ENCODE measurements at regions not wholly inside any gene's neighbourhood (a gene's known extent, or its start where the extent isn't known, plus 50 kb on each side); places are given as distances from the start of the nearest gene placed in this dataset.

GRCh38 chr2:88253375-88253774, 83.2 kb downstream of the THNSL2 start:
- Histone ChIP-seq H4K20me1 (ENCODE audit: insufficient read depth) (no peaks in the 10 kb centered on the region), H3K4me3 (ENCODE audit: low read length) (no peak overlapping the region), H3K27me3 (ENCODE audit: insufficient read depth, low read depth, low read length) (no peaks in the 10 kb centered on the region), H3F3A (ENCODE audit: insufficient read depth, low read length, poor library complexity, severe bottlenecking) (no peaks in the 10 kb centered on the region), H3K4me2 (ENCODE audit: low read length) (no peak overlapping the region), H3K79me2 (replicated peaks; ENCODE audit: insufficient read depth, low read length) (no peaks in the 10 kb centered on the region), H3K27ac (ENCODE audit: low read length) (no peak overlapping the region), H3K9me2 (ENCODE audit: insufficient read depth, low read length) (no peaks in the 10 kb centered on the region), H2AFZ (ENCODE audit: low read depth, low read length) (no peak overlapping the region), H3K9me3 (ENCODE audit: low read length) (no peaks in the 10 kb centered on the region), H3K9ac (ENCODE audit: low read length) (no peak overlapping the region), H3K36me3 (ENCODE audit: insufficient read depth, low read length) (no peaks in the 10 kb centered on the region)
- no peak for TF ChIP-seq CTCF (IDR thresholded peaks at IDR 0.05; ENCODE audit: poor library complexity, severe bottlenecking)
- no peak for TF ChIP-seq SMC3 (conservative IDR thresholded peaks at IDR 0.05; ENCODE audit: poor library complexity)
- TF ChIP-seq RAD21 (conservative IDR thresholded peaks at IDR 0.05) = no peak
- TF ChIP-seq POLR2AphosphoS5 (IDR thresholded peaks at IDR 0.05) = no peak
- no peak for TF ChIP-seq TAF1 (IDR thresholded peaks at IDR 0.05; ENCODE audit: low read depth)
- no peak for TF ChIP-seq EZH2 (IDR thresholded peaks at IDR 0.05; ENCODE audit: borderline replicate concordance, insufficient read depth, low read length, poor library complexity, severe bottlenecking)

DNA sequence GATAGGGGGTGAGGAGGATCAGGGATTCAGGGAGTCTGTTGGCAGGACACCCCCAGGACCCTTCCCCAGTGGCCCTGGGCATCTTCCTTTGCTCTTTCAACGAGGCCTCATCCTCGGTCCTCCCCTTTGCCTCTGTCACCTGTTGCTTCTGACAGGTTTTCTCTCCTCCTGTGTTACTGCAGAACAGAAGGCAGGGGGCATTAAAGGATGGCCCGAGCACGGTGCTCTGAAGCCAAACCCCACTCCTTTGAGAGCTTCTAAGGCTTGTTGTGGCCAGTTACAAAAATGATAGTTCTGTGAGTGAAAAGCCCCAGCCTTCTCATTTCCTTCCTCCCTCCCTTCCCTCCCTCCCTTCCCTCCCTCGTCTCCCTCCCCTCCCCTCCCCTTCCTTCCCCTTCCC, 82.5 kb downstream of the THNSL2 start:
- H3K9me3 ChIP-seq (ENCODE audit: low read length) = no peaks in the 10 kb centered on the region
- no peak overlapping the region for H3K4me2 ChIP-seq (ENCODE audit: low read length)
- H3K27me3 ChIP-seq (ENCODE audit: insufficient read depth, low read depth, low read length) = no peaks in the 10 kb centered on the region
- TF ChIP-seq EP300 (conservative IDR thresholded peaks at IDR 0.05; ENCODE audit: poor library complexity, severe bottlenecking) = no peak
- H3K27ac ChIP-seq (ENCODE audit: low read length) = no peak overlapping the region
- H3F3A ChIP-seq (ENCODE audit: insufficient read depth, low read length, poor library complexity, severe bottlenecking) = no peaks in the 10 kb centered on the region
- H2AFZ ChIP-seq (ENCODE audit: low read depth, low read length) = no peak overlapping the region
- H3K79me2 ChIP-seq (replicated peaks; ENCODE audit: insufficient read depth, low read length) = no peaks in the 10 kb centered on the region
- H3K36me3 ChIP-seq (ENCODE audit: insufficient read depth, low read length) = no peaks in the 10 kb centered on the region
- H3K4me3 ChIP-seq (ENCODE audit: low read length) = no peak overlapping the region
- H3K9ac ChIP-seq (ENCODE audit: low read length) = no peak overlapping the region
- no peaks in the 10 kb centered on the region for H4K20me1 ChIP-seq (ENCODE audit: insufficient read depth)
- no peaks in the 10 kb centered on the region for H3K9me2 ChIP-seq (ENCODE audit: insufficient read depth, low read length)

DNA sequence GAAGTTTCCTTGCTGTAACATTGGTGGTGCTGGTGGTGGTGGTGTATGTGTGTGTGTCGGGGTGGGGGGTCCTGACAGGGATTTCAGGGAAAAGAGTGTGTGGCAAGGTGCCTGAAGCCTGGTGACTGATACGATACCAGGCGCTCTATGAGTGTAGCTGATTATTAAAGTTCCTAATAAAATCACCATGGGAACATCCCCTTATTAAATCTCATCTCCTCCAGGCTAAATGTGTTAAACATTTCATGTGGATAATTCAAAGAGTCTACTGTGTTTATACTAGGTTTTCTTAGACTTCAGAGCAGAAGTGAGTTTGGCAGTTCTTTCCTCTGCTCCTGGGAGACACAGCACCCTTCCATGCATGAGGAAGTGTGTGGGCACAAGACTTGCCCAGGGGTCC, 82.0 kb downstream of the THNSL2 start:
- no peaks in the 10 kb centered on the region for H3K27me3 ChIP-seq (ENCODE audit: insufficient read depth, low read depth, low read length)
- no peak overlapping the region for H3K9ac ChIP-seq (ENCODE audit: low read length)
- no peaks in the 10 kb centered on the region for H3K9me3 ChIP-seq (ENCODE audit: low read length)
- no peak overlapping the region for H3K4me3 ChIP-seq (ENCODE audit: low read length)
- H3K79me2 ChIP-seq (replicated peaks; ENCODE audit: insufficient read depth, low read length) = no peaks in the 10 kb centered on the region
- H3F3A ChIP-seq (ENCODE audit: insufficient read depth, low read length, poor library complexity, severe bottlenecking) = no peaks in the 10 kb centered on the region
- no peaks in the 10 kb centered on the region for H3K9me2 ChIP-seq (ENCODE audit: insufficient read depth, low read length)
- H4K20me1 ChIP-seq (ENCODE audit: insufficient read depth) = no peaks in the 10 kb centered on the region
- H3K4me2 ChIP-seq (ENCODE audit: low read length) = no peak overlapping the region
- H3K27ac ChIP-seq (ENCODE audit: low read length) = no peak overlapping the region
- H3K36me3 ChIP-seq (ENCODE audit: insufficient read depth, low read length) = no peaks in the 10 kb centered on the region
- no peak for TF ChIP-seq EZH2 (IDR thresholded peaks at IDR 0.05; ENCODE audit: borderline replicate concordance, insufficient read depth, low read length, poor library complexity, severe bottlenecking)
- no peak for TF ChIP-seq MXI1 (conservative IDR thresholded peaks at IDR 0.05; ENCODE audit: poor library complexity, severe bottlenecking)
- TF ChIP-seq RAD21 (conservative IDR thresholded peaks at IDR 0.05) = no peak
- no peak for TF ChIP-seq SMC3 (conservative IDR thresholded peaks at IDR 0.05; ENCODE audit: poor library complexity)
- no peak for TF ChIP-seq POLR2AphosphoS5 (IDR thresholded peaks at IDR 0.05)
- TF ChIP-seq TAF1 (IDR thresholded peaks at IDR 0.05; ENCODE audit: low read depth) = no peak
- TF ChIP-seq, protein P1, sequence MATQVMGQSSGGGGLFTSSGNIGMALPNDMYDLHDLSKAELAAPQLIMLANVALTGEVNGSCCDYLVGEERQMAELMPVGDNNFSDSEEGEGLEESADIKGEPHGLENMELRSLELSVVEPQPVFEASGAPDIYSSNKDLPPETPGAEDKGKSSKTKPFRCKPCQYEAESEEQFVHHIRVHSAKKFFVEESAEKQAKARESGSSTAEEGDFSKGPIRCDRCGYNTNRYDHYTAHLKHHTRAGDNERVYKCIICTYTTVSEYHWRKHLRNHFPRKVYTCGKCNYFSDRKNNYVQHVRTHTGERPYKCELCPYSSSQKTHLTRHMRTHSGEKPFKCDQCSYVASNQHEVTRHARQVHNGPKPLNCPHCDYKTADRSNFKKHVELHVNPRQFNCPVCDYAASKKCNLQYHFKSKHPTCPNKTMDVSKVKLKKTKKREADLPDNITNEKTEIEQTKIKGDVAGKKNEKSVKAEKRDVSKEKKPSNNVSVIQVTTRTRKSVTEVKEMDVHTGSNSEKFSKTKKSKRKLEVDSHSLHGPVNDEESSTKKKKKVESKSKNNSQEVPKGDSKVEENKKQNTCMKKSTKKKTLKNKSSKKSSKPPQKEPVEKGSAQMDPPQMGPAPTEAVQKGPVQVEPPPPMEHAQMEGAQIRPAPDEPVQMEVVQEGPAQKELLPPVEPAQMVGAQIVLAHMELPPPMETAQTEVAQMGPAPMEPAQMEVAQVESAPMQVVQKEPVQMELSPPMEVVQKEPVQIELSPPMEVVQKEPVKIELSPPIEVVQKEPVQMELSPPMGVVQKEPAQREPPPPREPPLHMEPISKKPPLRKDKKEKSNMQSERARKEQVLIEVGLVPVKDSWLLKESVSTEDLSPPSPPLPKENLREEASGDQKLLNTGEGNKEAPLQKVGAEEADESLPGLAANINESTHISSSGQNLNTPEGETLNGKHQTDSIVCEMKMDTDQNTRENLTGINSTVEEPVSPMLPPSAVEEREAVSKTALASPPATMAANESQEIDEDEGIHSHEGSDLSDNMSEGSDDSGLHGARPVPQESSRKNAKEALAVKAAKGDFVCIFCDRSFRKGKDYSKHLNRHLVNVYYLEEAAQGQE (IDR thresholded peaks at IDR 0.05; ENCODE audit: borderline replicate concordance) = no peak
- no peak for TF ChIP-seq CTCF (IDR thresholded peaks at IDR 0.05; ENCODE audit: poor library complexity, severe bottlenecking)
- TF ChIP-seq EP300 (conservative IDR thresholded peaks at IDR 0.05; ENCODE audit: poor library complexity, severe bottlenecking) = no peak
- no peak overlapping the region for H2AFZ ChIP-seq (ENCODE audit: low read depth, low read length)
